A172 (cell line): ENCODE measurements at regions not wholly inside any gene's neighbourhood (a gene's known extent, or its start where the extent isn't known, plus 50 kb on each side); places are given as distances from the start of the nearest gene placed in this dataset.

Source experiments
- DNase-seq: peaks from one replicate; pipeline ENCODE4 v3.0.0-alpha.2; 2015; ENCODE audit warnings: low spot score

GRCh38 chr21:19239696-19240095 is 836.1 kb upstream of the TMPRSS15 start:
- DNase-seq: no peak

- DNase-seq: no peak
Observed at GRCh38 chr21:19244502-19245187, 841.1 kb upstream of the TMPRSS15 start.

DNA sequence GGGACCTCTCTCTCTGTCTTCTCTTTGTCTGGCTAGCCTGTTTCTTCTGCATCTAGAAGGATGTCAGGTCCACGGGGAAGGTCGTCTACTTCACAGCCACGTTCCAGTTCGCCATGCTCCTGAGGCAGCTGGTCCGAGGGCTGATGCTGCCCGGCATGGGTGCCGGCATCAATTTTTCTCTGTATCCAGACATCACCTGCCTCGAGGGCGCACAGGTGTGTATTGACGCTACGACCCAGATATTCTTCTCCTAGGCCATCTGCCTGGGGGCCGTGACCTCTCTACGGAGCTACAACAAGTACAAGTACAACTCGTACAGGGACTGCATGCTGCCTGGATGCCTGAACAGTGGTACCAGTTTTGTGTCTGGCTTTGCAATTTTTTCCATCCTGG is 841.6 kb upstream of the TMPRSS15 start:
- no peak for DNase-seq

- no peak for DNase-seq
Observed at GRCh38 chr21:19246018-19246417, 842.4 kb upstream of the TMPRSS15 start.

DNA sequence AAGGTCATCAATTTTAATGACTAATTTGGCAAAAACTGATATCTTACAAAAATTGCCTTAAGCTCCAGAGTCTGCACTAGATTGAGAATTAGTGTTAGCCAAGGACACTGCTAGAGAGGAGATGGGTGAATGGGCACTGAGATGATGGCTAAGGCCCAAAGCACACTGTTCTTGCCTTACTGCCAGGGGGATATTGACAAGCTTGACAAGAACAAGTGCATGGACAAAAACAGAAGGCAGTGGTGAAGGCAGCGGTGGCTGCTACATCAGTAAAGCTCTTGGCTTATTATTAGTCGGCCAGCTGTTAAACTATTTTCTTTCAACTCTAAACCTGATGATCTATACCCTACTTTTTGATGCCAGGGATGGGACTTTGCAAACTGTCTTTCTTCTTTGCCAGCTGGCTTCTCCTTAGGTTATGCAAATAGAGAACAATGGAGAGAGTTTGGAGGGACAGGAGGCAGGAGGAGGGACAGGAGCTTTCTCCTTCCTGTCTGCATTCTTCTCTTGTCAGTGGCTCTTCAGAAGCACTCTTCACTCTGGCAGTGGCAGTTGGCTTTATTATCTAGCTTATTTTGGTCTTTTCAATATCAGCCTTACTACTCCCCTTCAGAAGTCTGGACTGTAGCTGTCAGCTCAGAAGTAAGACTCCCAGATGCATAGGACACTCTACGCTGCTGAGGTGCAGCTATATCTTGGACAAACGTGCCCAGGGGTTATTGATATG is 853.5 kb upstream of the TMPRSS15 start:
- no peak for DNase-seq

- DNase-seq: no peak
Observed at GRCh38 chr21:19261731-19262376, 858.3 kb upstream of the TMPRSS15 start.

DNA sequence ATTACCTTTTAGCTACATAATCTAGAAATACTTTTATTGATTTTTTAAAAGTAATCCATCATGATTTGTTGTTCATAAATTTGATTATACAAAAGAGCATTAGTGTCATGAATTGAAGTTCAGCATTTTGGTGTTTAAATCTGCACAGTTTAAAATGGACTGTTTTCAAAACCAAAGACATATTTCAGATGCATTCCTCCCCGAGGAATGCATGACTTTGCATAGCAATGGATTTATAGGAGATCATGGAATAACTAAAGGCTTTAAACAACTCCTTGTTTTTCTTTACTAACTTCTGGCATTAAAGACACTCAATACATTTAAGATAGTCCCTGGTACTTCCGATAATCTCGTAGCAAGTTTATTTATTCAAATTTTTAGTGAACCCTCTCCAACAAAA is 863.1 kb upstream of the TMPRSS15 start:
- DNase-seq: no peak

DNA sequence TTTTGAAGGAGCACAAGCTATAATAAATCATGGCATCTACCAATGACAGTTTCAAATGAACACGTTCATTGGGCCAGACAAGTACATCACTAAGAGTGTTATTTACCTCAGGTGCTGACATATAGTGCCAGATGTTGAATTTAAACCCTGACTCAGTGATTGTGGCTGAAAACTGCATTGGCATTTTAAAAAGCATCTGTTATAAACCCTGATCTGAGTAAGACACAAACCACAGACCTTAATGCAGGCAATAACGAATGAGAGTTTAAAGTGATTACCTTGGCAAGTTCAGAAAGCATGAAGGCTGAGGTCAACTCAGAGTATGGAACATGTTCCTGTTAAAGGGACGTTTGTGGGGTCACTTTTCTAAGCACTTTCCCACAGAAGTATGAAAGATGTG is 865.1 kb upstream of the TMPRSS15 start:
- no peak for DNase-seq

DNA sequence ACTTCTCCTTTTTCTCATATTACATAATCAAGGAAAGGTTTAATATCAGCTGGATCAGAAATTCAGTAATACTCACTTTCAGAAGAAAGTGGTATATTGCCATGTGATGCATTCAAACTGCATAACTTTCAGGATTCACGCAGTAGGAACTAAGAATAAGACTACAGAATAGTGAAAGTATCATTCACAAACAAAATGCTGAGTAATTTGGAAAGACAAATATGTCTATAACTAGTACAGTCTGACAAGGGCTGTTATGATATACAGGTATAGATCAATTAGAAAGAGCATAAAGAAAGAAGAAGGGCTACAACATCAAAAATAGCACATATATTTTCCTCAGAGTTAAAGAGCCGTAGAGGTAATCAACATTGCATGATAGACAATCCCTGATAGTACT is 871.5 kb upstream of the TMPRSS15 start:
- no peak for DNase-seq

DNA sequence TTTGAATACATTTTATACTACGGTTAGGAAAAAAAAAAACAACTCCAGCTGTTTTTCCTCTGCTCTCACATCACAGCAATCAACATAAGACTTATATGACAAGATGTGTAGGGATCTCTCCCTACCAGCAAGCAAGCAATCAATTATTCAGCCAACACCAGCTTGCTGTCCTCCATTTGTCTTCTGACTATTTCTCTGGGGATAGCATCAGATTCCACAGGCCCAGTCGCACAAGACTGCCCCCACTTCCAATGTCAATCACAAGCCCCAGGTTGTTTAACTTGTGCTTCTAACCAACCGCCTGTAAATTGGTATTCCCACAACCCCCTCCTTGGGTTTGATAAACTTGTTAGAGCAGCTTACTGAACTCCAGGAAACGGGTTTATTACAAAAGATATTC is 873.1 kb upstream of the TMPRSS15 start:
- no peak for DNase-seq

DNA sequence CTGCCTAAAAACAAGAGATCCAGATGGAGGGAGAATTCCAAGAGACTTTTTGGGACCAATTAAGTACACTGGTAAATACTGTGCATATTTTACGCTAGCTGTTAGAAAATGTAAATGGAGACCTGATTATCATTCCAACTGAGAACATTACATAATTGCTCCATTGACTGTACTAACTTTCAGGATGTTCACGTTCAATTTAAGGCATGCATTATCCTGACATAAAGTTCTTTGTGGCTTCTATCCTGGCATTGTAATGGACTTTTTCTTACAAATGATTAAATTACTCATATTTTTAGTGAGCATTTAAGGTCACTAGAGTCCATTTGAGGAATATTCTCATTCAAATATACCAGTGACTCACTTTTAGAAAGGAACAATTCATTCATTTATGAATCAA is 883.3 kb upstream of the TMPRSS15 start:
- DNase-seq: no peak

DNA sequence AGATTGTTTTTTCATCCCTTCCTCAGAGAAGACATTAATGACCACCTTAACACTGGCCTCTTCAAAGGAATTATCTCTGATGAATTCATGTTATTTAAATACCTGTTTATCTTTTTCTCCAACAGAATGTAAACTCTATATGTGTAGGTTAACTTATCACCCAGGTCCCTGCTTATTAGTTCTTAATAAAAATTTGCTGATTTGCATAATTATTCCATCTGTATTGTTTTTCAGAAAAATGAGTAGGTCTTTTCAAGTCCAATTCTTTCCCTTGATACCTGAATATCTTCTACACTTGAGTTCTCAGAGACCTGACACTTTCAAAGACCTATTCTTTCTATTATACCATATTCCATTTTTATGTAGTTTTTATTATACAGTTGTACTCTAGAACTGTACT is 886.7 kb upstream of the TMPRSS15 start:
- DNase-seq: no peak

DNA sequence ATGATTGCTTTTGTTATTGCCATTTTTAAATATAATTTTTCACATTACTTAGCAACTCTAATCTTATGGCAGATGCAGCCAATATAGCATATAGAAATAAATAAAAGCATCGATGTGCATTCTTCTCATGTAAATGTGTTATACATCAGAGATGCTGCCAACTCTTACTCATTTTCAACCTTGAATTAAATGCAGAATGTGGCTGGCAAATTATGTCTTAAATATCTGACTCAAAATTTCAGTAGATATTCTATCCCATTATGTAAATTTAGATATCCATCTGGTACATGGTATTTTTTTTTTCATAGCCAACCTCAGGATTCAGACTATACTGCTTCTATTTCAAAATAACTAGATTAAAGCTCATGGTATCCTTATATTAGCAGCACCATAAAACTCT is 916.7 kb upstream of the TMPRSS15 start:
- DNase-seq: no peak

- DNase-seq: no peak
Observed at GRCh38 chr21:19321688-19322087, 918.1 kb upstream of the TMPRSS15 start.

GRCh38 chr21:19322360-19322759 is 918.8 kb upstream of the TMPRSS15 start:
- no peak for DNase-seq

DNA sequence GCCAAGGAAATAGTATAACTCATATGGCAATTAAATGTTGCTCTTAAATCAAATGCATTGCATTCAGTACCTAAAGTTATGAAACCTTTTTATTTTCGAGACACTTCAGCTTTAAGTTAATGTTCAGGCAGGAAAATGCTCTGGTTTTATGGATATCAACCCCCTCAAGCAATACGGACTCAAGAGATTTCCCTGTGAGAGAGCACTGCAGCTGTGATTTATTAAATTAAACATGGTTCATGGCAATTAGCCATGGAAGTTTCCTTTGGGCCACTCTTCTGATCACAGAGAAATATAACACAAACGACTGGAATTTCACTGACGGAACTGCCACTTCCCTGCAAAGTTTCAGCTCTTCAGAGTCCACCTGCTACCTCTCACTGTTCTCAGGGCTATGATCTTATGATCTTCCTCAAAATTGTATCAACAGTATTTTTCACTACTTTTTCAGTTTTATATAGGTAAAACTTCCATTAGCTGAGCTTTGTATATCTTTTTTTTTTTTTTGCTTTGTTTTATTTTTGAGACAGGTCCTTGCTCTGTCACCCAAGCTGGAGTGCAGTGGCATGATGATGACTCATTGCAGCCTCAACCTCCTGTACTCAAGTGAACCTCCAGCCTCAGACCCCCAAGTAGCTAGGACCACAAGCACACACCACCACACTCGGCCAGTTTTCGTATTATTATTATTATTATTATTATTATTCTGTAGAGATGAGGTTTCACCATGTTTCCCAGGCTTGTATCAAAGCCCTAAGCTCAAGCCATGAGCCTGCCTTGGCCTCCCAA is 923.1 kb upstream of the TMPRSS15 start:
- DNase-seq: no peak

DNA sequence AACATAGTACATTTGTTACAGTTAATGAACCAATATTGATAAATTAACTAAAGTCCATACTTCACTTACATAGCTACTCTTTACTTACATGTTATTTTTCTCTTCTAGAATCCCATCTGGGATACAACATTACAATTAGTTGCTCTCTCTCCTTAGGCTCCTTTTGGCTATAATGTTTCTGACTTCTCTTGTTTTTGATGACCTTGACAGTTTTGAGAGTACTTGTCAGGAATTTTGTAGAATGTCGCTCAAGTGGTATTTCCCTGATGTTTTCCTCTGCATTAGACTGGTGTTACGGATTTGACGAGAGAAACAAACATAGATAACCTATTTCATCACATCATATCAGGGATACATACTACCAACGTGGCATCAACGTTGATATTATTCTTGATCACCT is 925.4 kb upstream of the TMPRSS15 start:
- no peak for DNase-seq

DNA sequence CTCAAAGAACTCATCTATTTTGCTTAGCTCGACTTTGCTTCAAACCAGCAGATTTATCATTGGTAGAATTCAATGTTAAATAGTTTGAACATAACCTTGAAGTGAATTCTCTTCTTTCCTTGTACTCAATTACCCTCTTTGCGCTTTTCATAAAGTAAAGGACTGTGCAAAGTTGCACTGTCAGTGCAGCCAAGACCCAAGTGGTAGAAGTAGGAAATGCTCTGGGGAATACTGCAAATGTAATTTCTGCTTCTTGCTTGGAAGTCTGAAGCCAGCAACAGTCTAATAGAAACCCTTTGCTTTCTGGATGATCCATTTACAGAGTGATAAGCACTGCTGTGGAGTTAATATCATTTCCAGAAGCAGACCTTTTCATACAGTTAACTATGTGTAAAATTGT is 936.7 kb upstream of the TMPRSS15 start:
- no peak for DNase-seq

- no peak for DNase-seq
Observed at GRCh38 chr21:19340954-19341353, 937.4 kb upstream of the TMPRSS15 start.

DNA sequence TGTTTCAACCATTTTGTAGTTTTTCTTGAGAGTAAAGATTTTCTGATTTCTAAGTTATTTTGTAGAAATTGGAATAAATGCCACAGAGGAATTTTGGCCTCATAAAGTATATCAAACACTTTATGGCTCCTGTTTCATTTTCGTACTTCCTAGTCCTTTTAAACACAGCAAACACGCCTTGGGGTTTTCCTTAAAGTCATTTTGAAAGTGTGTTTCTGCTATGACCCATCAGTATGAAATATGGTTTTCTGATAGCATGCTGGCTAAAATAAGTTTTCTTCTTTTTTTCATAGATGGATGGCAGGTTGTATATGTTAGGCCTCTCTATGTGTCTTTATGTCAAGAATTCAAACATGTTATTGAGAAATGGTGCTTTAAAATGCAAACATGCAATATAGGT is 940.1 kb upstream of the TMPRSS15 start:
- DNase-seq: no peak

DNA sequence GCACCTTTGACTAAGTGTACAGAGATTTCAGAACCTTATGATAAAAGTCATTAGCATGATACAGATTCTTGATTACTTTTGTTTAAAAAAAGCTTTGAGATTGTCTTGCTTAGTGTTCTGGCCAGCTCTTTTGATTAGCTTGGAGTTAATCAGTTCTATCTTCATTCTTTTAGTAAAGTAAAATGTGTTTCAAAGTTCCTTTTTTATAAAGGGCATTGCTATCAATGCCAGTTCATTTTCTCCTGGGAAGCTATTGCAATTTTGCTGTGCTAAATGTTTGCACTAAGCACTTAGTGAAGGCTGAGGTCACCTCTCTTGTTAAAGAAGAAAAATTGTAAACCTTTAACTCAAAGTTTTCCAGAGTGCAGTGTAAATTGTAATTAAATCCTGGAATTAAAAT is 946.7 kb upstream of the TMPRSS15 start:
- no peak for DNase-seq

GRCh38 chr21:19353256-19353655 is 949.7 kb upstream of the TMPRSS15 start:
- DNase-seq: no peak
